ENCODE measurements at regions not wholly inside any gene's neighbourhood (a gene's known extent, or its start where the extent isn't known, plus 50 kb on each side); places are given as distances from the start of the nearest gene placed in this dataset.

- no peaks in the 10 kb centered on the region for H3K4me1 ChIP-seq (ENCODE audit: low read length)
- no peak overlapping the region for H3K27ac ChIP-seq (ENCODE audit: low read length)
- H3K4me3 ChIP-seq (ENCODE audit: low read length) = no peak overlapping the region
- no peak overlapping the region for H3K4me2 ChIP-seq (ENCODE audit: low read depth, low read length, poor library complexity, severe bottlenecking)
- no peak overlapping the region for H2AFZ ChIP-seq (ENCODE audit: low read length)
- no peak for DNase-seq
- no peaks in the 10 kb centered on the region for H3K27me3 ChIP-seq (ENCODE audit: low read length)
- no peaks in the 10 kb centered on the region for H3K79me2 ChIP-seq (ENCODE audit: low read length)
- no peak overlapping the region for H3K9ac ChIP-seq (ENCODE audit: low read length)
- H3K9me2 ChIP-seq (replicated peaks; ENCODE audit: insufficient read depth, low read length) = no peaks in the 10 kb centered on the region
- no peaks in the 10 kb centered on the region for H4K20me1 ChIP-seq (ENCODE audit: insufficient read depth, low read depth, low read length)
- H3K36me3 ChIP-seq (ENCODE audit: insufficient read depth, low read length) = no peaks in the 10 kb centered on the region
- no peaks in the 10 kb centered on the region for H3K9me3 ChIP-seq (ENCODE audit: low read length)
Observed at GRCh38 chr5:88485531-88485930, 216.9 kb upstream of the TMEM161B start.

GRCh38 chr5:88483964-88484672 lies 215.5 kb upstream of the TMEM161B start:
- Histone ChIP-seq H3K4me3 (ENCODE audit: low read length) (no peak overlapping the region), H4K20me1 (ENCODE audit: insufficient read depth, low read depth, low read length) (no peaks in the 10 kb centered on the region), H3K9ac (ENCODE audit: low read length) (no peak overlapping the region), H3K9me2 (replicated peaks; ENCODE audit: insufficient read depth, low read length) (no peaks in the 10 kb centered on the region), H3K4me1 (ENCODE audit: low read length) (no peaks in the 10 kb centered on the region), H3K27me3 (ENCODE audit: low read length) (no peaks in the 10 kb centered on the region), H3K4me2 (ENCODE audit: low read depth, low read length, poor library complexity, severe bottlenecking) (no peak overlapping the region), H2AFZ (ENCODE audit: low read length) (no peak overlapping the region), H3K27ac (ENCODE audit: low read length) (no peak overlapping the region), H3K36me3 (ENCODE audit: insufficient read depth, low read length) (no peaks in the 10 kb centered on the region), H3K79me2 (ENCODE audit: low read length) (no peaks in the 10 kb centered on the region), H3K9me3 (ENCODE audit: low read length) (no peaks in the 10 kb centered on the region)
- DNase-seq = no peak

GRCh38 chr5:88480801-88481499 lies 212.3 kb upstream of the TMEM161B start:
- Histone ChIP-seq H3K4me2 (ENCODE audit: low read depth, low read length, poor library complexity, severe bottlenecking) (no peak overlapping the region), H3K4me3 (ENCODE audit: low read length) (no peak overlapping the region), H2AFZ (ENCODE audit: low read length) (no peak overlapping the region), H3K27me3 (ENCODE audit: low read length) (no peaks in the 10 kb centered on the region), H3K79me2 (ENCODE audit: low read length) (no peaks in the 10 kb centered on the region), H3K27ac (ENCODE audit: low read length) (no peak overlapping the region), H3K36me3 (ENCODE audit: insufficient read depth, low read length) (no peaks in the 10 kb centered on the region), H3K4me1 (ENCODE audit: low read length) (no peaks in the 10 kb centered on the region), H3K9me2 (replicated peaks; ENCODE audit: insufficient read depth, low read length) (no peaks in the 10 kb centered on the region), H3K9me3 (ENCODE audit: low read length) (no peaks in the 10 kb centered on the region), H4K20me1 (ENCODE audit: insufficient read depth, low read depth, low read length) (no peaks in the 10 kb centered on the region), H3K9ac (ENCODE audit: low read length) (no peak overlapping the region)
- DNase-seq = no peak

- H3K79me2 ChIP-seq (ENCODE audit: low read length) = no peaks in the 10 kb centered on the region
- no peak overlapping the region for H3K9ac ChIP-seq (ENCODE audit: low read length)
- no peaks in the 10 kb centered on the region for H3K9me2 ChIP-seq (replicated peaks; ENCODE audit: insufficient read depth, low read length)
- no peak overlapping the region for H3K27ac ChIP-seq (ENCODE audit: low read length)
- no peak for DNase-seq
- H3K27me3 ChIP-seq (ENCODE audit: low read length) = no peaks in the 10 kb centered on the region
- H3K4me3 ChIP-seq (ENCODE audit: low read length) = no peak overlapping the region
- H3K4me2 ChIP-seq (ENCODE audit: low read depth, low read length, poor library complexity, severe bottlenecking) = no peak overlapping the region
- H4K20me1 ChIP-seq (ENCODE audit: insufficient read depth, low read depth, low read length) = no peaks in the 10 kb centered on the region
- H3K9me3 ChIP-seq (ENCODE audit: low read length) = no peaks in the 10 kb centered on the region
- no peaks in the 10 kb centered on the region for H3K36me3 ChIP-seq (ENCODE audit: insufficient read depth, low read length)
- H3K4me1 ChIP-seq (ENCODE audit: low read length) = no peaks in the 10 kb centered on the region
- no peak overlapping the region for H2AFZ ChIP-seq (ENCODE audit: low read length)
Observed at GRCh38 chr5:88480245-88480644, 211.6 kb upstream of the TMEM161B start.

- no peaks in the 10 kb centered on the region for H3K9me3 ChIP-seq (ENCODE audit: low read length)
- no peak overlapping the region for H3K9ac ChIP-seq (ENCODE audit: low read length)
- H3K4me2 ChIP-seq (ENCODE audit: low read depth, low read length, poor library complexity, severe bottlenecking) = no peak overlapping the region
- H3K27me3 ChIP-seq (ENCODE audit: low read length) = no peaks in the 10 kb centered on the region
- H3K27ac ChIP-seq (ENCODE audit: low read length) = no peak overlapping the region
- no peaks in the 10 kb centered on the region for H3K9me2 ChIP-seq (replicated peaks; ENCODE audit: insufficient read depth, low read length)
- no peaks in the 10 kb centered on the region for H3K36me3 ChIP-seq (ENCODE audit: insufficient read depth, low read length)
- H4K20me1 ChIP-seq (ENCODE audit: insufficient read depth, low read depth, low read length) = no peaks in the 10 kb centered on the region
- no peak overlapping the region for H3K4me3 ChIP-seq (ENCODE audit: low read length)
- no peak overlapping the region for H2AFZ ChIP-seq (ENCODE audit: low read length)
- no peaks in the 10 kb centered on the region for H3K4me1 ChIP-seq (ENCODE audit: low read length)
- H3K79me2 ChIP-seq (ENCODE audit: low read length) = no peaks in the 10 kb centered on the region
- no peak for DNase-seq
Observed at GRCh38 chr5:88474574-88474973, 205.9 kb upstream of the TMEM161B start.

GRCh38 chr5:88470745-88471144 lies 202.1 kb upstream of the TMEM161B start:
- no peaks in the 10 kb centered on the region for H3K4me1 ChIP-seq (ENCODE audit: low read length)
- H3K9me2 ChIP-seq (replicated peaks; ENCODE audit: insufficient read depth, low read length) = no peaks in the 10 kb centered on the region
- H3K27me3 ChIP-seq (ENCODE audit: low read length) = no peaks in the 10 kb centered on the region
- no peak overlapping the region for H3K27ac ChIP-seq (ENCODE audit: low read length)
- H3K9me3 ChIP-seq (ENCODE audit: low read length) = no peaks in the 10 kb centered on the region
- H3K4me3 ChIP-seq (ENCODE audit: low read length) = no peak overlapping the region
- no peak overlapping the region for H3K9ac ChIP-seq (ENCODE audit: low read length)
- H3K36me3 ChIP-seq (ENCODE audit: insufficient read depth, low read length) = no peaks in the 10 kb centered on the region
- no peaks in the 10 kb centered on the region for H3K79me2 ChIP-seq (ENCODE audit: low read length)
- H3K4me2 ChIP-seq (ENCODE audit: low read depth, low read length, poor library complexity, severe bottlenecking) = no peak overlapping the region
- no peak overlapping the region for H2AFZ ChIP-seq (ENCODE audit: low read length)
- DNase-seq = no peak
- H4K20me1 ChIP-seq (ENCODE audit: insufficient read depth, low read depth, low read length) = no peaks in the 10 kb centered on the region

GRCh38 chr5:88459971-88460370 lies 191.3 kb upstream of the TMEM161B start:
- Histone ChIP-seq H3K27ac (ENCODE audit: low read length) (no peak overlapping the region), H3K79me2 (ENCODE audit: low read length) (no peaks in the 10 kb centered on the region), H3K9me3 (ENCODE audit: low read length) (no peaks in the 10 kb centered on the region), H3K4me1 (ENCODE audit: low read length) (no peaks in the 10 kb centered on the region), H3K4me2 (ENCODE audit: low read depth, low read length, poor library complexity, severe bottlenecking) (no peak overlapping the region), H3K27me3 (ENCODE audit: low read length) (no peaks in the 10 kb centered on the region), H3K4me3 (ENCODE audit: low read length) (no peak overlapping the region), H4K20me1 (ENCODE audit: insufficient read depth, low read depth, low read length) (no peaks in the 10 kb centered on the region), H2AFZ (ENCODE audit: low read length) (no peak overlapping the region), H3K9me2 (replicated peaks; ENCODE audit: insufficient read depth, low read length) (no peaks in the 10 kb centered on the region), H3K36me3 (ENCODE audit: insufficient read depth, low read length) (no peaks in the 10 kb centered on the region), H3K9ac (ENCODE audit: low read length) (no peak overlapping the region)
- no peak for DNase-seq

- H4K20me1 ChIP-seq (ENCODE audit: insufficient read depth, low read depth, low read length) = no peaks in the 10 kb centered on the region
- no peak overlapping the region for H3K9ac ChIP-seq (ENCODE audit: low read length)
- H3K9me3 ChIP-seq (ENCODE audit: low read length) = no peaks in the 10 kb centered on the region
- H3K79me2 ChIP-seq (ENCODE audit: low read length) = no peaks in the 10 kb centered on the region
- no peak overlapping the region for H3K27ac ChIP-seq (ENCODE audit: low read length)
- DNase-seq = no peak
- H3K4me1 ChIP-seq (ENCODE audit: low read length) = no peaks in the 10 kb centered on the region
- H3K9me2 ChIP-seq (replicated peaks; ENCODE audit: insufficient read depth, low read length) = no peaks in the 10 kb centered on the region
- no peaks in the 10 kb centered on the region for H3K27me3 ChIP-seq (ENCODE audit: low read length)
- no peaks in the 10 kb centered on the region for H3K36me3 ChIP-seq (ENCODE audit: insufficient read depth, low read length)
- H3K4me3 ChIP-seq (ENCODE audit: low read length) = no peak overlapping the region
- H2AFZ ChIP-seq (ENCODE audit: low read length) = no peak overlapping the region
- no peak overlapping the region for H3K4me2 ChIP-seq (ENCODE audit: low read depth, low read length, poor library complexity, severe bottlenecking)
Observed at GRCh38 chr5:88452820-88453219, 184.2 kb upstream of the TMEM161B start.
